ENCODE measurements at regions not wholly inside any gene's neighbourhood (a gene's known extent, or its start where the extent isn't known, plus 50 kb on each side); places are given as distances from the start of the nearest gene placed in this dataset.

- DNase-seq (ENCODE audit: low read depth) = no peak
- H3K4me3 ChIP-seq (replicated peaks; ENCODE audit: low read depth, low read length) = no peak overlapping the region
- TF ChIP-seq CTCF (IDR thresholded peaks at IDR 0.05; ENCODE audit: low read length, missing control alignments) = no peak
Measured at GRCh38 chr3:76873532-76874242, 166.2 kb upstream of the ROBO2 start.

- TF ChIP-seq CTCF (IDR thresholded peaks at IDR 0.05; ENCODE audit: low read length, missing control alignments) = no peak
- no peak overlapping the region for H3K4me3 ChIP-seq (replicated peaks; ENCODE audit: low read depth, low read length)
- no peak for DNase-seq (ENCODE audit: low read depth)
Measured at GRCh38 chr3:76879959-76880358, 159.9 kb upstream of the ROBO2 start.

DNA sequence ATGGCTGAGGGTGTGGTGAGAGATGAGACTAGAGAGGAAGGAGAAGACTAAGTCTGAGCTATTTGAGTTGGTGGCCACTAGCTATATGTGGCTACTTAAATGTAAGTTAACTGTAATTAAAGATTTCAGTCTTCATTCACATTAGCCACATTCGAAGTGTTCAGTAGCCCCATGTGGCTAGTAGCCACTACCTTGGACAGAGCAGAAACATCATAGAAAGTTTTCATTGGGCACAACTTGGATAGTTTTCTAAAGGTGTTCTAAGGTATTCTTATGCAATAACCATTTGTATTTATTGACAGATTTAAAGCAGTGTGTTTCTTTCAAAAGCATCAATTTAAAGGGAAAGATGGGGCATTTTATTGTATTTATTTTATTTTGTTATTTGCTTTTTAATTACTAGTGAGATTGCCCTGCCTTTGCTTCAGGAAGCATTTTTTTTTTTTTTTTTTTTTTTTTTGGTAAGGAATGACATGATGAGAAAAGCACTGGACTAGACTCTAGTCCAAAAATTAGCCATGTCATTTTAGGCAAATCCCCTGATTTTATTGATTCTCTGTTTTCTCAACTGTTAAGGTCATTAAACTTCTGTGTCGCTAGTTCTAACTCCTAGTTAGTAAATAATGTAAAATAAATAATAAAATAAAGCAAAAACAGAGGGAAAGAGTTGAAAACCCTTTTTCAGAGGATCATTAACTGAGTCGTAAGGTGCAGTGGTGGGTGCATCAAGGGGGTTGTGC, 153.0 kb upstream of the ROBO2 start:
- TF ChIP-seq CTCF (IDR thresholded peaks at IDR 0.05; ENCODE audit: low read length, missing control alignments) = no peak
- no peak overlapping the region for H3K4me3 ChIP-seq (replicated peaks; ENCODE audit: low read depth, low read length)
- no peak for DNase-seq (ENCODE audit: low read depth)

DNA sequence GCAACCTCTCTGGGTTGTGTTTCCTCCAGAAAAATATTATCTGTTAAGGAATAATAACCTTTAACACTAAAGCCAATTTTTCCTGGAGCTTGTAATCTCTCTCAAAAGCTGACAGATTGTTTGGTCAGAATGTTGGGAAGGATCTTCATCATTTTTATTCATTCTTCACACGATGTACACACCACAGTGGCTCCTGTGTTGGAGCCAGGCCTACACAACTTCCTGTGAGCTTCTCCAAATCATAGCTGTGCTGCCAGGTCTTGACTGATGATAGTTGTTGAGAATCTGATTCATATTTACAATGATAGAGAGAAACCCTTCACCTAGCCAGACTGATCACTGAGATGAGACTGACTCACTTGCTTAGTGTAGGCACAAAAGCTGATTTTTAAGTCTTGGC, 151.0 kb upstream of the ROBO2 start:
- H3K4me3 ChIP-seq (replicated peaks; ENCODE audit: low read depth, low read length) = no peak overlapping the region
- no peak for DNase-seq (ENCODE audit: low read depth)
- TF ChIP-seq CTCF (IDR thresholded peaks at IDR 0.05; ENCODE audit: low read length, missing control alignments) = no peak

GRCh38 chr3:76889911-76890310, 150.0 kb upstream of the ROBO2 start:
- H3K4me3 ChIP-seq (replicated peaks; ENCODE audit: low read depth, low read length) = no peak overlapping the region
- TF ChIP-seq CTCF (IDR thresholded peaks at IDR 0.05; ENCODE audit: low read length, missing control alignments) = no peak
- no peak for DNase-seq (ENCODE audit: low read depth)

- no peak for TF ChIP-seq CTCF (IDR thresholded peaks at IDR 0.05; ENCODE audit: low read length, missing control alignments)
- H3K4me3 ChIP-seq (replicated peaks; ENCODE audit: low read depth, low read length) = no peak overlapping the region
- no peak for DNase-seq (ENCODE audit: low read depth)
Measured at GRCh38 chr3:76897076-76897475, 142.8 kb upstream of the ROBO2 start.
